HEK293 (cell line): ENCODE measurements at regions not wholly inside any gene's neighbourhood (a gene's known extent, or its start where the extent isn't known, plus 50 kb on each side); places are given as distances from the start of the nearest gene placed in this dataset.

ENCODE experiments used
- KLF8 ChIP-seq: fragments of 450-650 bp; formaldehyde crosslinking; IDR thresholded peaks from 2 replicates; pipeline ENCODE4 v1.5.1; 2016; ENCODE audit warnings: missing biosample characterization, missing genetic modification characterization
- KLF9 ChIP-seq: fragments of 450-650 bp; formaldehyde crosslinking; IDR thresholded peaks from 2 replicates; pipeline ENCODE4 v1.5.1; 2016; ENCODE audit warnings: missing biosample characterization, missing genetic modification characterization, low read depth
- OSR2 ChIP-seq: fragments of 450-650 bp; formaldehyde crosslinking; IDR thresholded peaks from 2 replicates; pipeline ENCODE4 v1.5.1; 2016; ENCODE audit warnings: missing biosample characterization, missing genetic modification characterization
- SP2 ChIP-seq: fragments of 450-650 bp; formaldehyde crosslinking; IDR thresholded peaks from 2 replicates; pipeline ENCODE4 v1.5.1; 2016; ENCODE audit warnings: missing biosample characterization, missing genetic modification characterization
- TCF7L2 ChIP-seq: IDR thresholded peaks from 2 replicates; pipeline ENCODE4 v1.6.1; 2011; ENCODE audit warnings: low read depth, mild to moderate bottlenecking, inconsistent platforms, low read length, moderate library complexity, borderline replicate concordance
- YY1 ChIP-seq: fragments of 450-650 bp; formaldehyde crosslinking; IDR thresholded peaks from 2 replicates; pipeline ENCODE4 v1.5.1; 2018; ENCODE audit warnings: missing biosample characterization, missing genetic modification characterization
- ZBTB8A ChIP-seq: fragments of 450-650 bp; formaldehyde crosslinking; IDR thresholded peaks from 2 replicates; pipeline ENCODE4 v1.5.1; 2016; ENCODE audit warnings: missing biosample characterization, missing genetic modification characterization
- ZNF112 ChIP-seq: fragments of 450-650 bp; formaldehyde crosslinking; IDR thresholded peaks from 2 replicates; pipeline ENCODE4 v1.5.0; 2017; ENCODE audit warnings: missing biosample characterization, missing genetic modification characterization
- ZNF175 ChIP-seq: fragments of 450-650 bp; formaldehyde crosslinking; IDR thresholded peaks from 2 replicates; pipeline ENCODE4 v1.5.1; 2016; ENCODE audit warnings: missing biosample characterization, missing genetic modification characterization
- ZNF311 ChIP-seq: fragments of 450-650 bp; formaldehyde crosslinking; IDR thresholded peaks from 2 replicates; pipeline ENCODE4 v1.5.1; 2017; ENCODE audit warnings: missing biosample characterization, missing genetic modification characterization, borderline replicate concordance
- ZNF335 ChIP-seq: fragments of 450-650 bp; formaldehyde crosslinking; conservative IDR thresholded peaks from 2 replicates; pipeline ENCODE4 v1.5.1; 2016; ENCODE audit warnings: missing biosample characterization, missing genetic modification characterization
- ZNF600 ChIP-seq: fragments of 450-650 bp; formaldehyde crosslinking; IDR thresholded peaks from 2 replicates; pipeline ENCODE4 v1.5.1; 2016; ENCODE audit warnings: missing biosample characterization, missing genetic modification characterization
- TF ChIP-seq, protein P1 (sequence below): fragments of 450-650 bp; formaldehyde crosslinking; IDR thresholded peaks from 2 replicates; pipeline ENCODE4 v1.5.1; 2016; ENCODE audit warnings: missing biosample characterization, missing genetic modification characterization
- TF ChIP-seq, protein P2 (sequence below): fragments of 450-650 bp; formaldehyde crosslinking; IDR thresholded peaks from 2 replicates; pipeline ENCODE4 v1.5.1; 2016; ENCODE audit warnings: missing biosample characterization, missing genetic modification characterization, borderline replicate concordance

DNA sequence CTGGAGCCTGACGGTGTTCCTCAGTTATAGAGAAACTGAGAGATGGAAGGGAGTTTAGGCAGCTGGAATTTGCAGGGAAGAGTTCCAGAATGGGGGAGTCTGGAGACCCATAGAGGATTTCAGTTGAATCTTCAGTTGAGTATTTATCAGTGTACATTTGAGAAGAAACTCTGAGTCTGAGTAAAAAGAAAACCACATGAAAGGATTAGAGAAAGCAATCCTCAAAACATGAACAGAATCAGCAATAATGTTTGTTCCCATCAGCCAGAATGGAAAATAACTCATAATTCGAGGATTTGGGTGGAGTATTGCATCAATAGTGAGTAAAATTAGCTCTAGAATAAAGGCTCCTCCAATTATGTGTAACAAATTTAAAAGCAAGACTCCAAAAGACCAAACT is 130.0 kb upstream of the AHR start:
- no peak for TF ChIP-seq ZNF600
- no peak for TF ChIP-seq ZNF311 (tag by site-specific recombination)
- TF ChIP-seq, protein P1, sequence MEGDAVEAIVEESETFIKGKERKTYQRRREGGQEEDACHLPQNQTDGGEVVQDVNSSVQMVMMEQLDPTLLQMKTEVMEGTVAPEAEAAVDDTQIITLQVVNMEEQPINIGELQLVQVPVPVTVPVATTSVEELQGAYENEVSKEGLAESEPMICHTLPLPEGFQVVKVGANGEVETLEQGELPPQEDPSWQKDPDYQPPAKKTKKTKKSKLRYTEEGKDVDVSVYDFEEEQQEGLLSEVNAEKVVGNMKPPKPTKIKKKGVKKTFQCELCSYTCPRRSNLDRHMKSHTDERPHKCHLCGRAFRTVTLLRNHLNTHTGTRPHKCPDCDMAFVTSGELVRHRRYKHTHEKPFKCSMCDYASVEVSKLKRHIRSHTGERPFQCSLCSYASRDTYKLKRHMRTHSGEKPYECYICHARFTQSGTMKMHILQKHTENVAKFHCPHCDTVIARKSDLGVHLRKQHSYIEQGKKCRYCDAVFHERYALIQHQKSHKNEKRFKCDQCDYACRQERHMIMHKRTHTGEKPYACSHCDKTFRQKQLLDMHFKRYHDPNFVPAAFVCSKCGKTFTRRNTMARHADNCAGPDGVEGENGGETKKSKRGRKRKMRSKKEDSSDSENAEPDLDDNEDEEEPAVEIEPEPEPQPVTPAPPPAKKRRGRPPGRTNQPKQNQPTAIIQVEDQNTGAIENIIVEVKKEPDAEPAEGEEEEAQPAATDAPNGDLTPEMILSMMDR (tag by site-specific recombination) = no peak
- TF ChIP-seq ZBTB8A (tag by site-specific recombination) = no peak
- no peak for TF ChIP-seq TCF7L2
- no peak for TF ChIP-seq YY1 (tag by site-specific recombination)
- TF ChIP-seq OSR2 (tag by site-specific recombination) = no peak
- TF ChIP-seq, protein P2, sequence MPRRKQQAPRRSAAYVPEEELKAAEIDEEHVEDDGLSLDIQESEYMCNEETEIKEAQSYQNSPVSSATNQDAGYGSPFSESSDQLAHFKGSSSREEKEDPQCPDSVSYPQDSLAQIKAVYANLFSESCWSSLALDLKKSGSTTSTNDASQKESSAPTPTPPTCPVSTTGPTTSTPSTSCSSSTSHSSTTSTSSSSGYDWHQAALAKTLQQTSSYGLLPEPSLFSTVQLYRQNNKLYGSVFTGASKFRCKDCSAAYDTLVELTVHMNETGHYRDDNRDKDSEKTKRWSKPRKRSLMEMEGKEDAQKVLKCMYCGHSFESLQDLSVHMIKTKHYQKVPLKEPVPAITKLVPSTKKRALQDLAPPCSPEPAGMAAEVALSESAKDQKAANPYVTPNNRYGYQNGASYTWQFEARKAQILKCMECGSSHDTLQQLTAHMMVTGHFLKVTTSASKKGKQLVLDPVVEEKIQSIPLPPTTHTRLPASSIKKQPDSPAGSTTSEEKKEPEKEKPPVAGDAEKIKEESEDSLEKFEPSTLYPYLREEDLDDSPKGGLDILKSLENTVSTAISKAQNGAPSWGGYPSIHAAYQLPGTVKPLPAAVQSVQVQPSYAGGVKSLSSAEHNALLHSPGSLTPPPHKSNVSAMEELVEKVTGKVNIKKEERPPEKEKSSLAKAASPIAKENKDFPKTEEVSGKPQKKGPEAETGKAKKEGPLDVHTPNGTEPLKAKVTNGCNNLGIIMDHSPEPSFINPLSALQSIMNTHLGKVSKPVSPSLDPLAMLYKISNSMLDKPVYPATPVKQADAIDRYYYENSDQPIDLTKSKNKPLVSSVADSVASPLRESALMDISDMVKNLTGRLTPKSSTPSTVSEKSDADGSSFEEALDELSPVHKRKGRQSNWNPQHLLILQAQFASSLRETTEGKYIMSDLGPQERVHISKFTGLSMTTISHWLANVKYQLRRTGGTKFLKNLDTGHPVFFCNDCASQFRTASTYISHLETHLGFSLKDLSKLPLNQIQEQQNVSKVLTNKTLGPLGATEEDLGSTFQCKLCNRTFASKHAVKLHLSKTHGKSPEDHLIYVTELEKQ (tag by site-specific recombination) = no peak
- no peak for TF ChIP-seq ZNF175 (tag by site-specific recombination)
- no peak for TF ChIP-seq ZNF335 (tag by site-specific recombination)
- TF ChIP-seq ZNF112 = no peak
- TF ChIP-seq KLF8 = no peak
- no peak for TF ChIP-seq SP2
- TF ChIP-seq KLF9 (tag by site-specific recombination) = no peak
